K562 (cell line): ENCODE measurements at regions not wholly inside any gene's neighbourhood (a gene's known extent, or its start where the extent isn't known, plus 50 kb on each side); places are given as distances from the start of the nearest gene placed in this dataset.

ENCODE experiments used
- ATAC-seq: fragments of 200-7000 bp; cut with Tn5 transposase; 3 replicates; pipeline ENCODE4 v1.9.1; 2020; ENCODE audit warnings: moderate library complexity
- BruUV-seq: library from RNA; stranded (reverse); fragments of 400-500 nt; replicated peaks from 2 replicates; lab custom pipeline; 2021; lab: Mats Ljungman, UMichigan
- CTCF ChIA-PET: fragments of 300-600 bp; formaldehyde crosslinking; extraction: SDS; loops from one replicate; lab custom pipeline; 2021; ENCODE audit warnings: low intra/inter-chr PET ratio; lab: Yijun Ruan, JAX
- POLR2A ChIA-PET: fragments of 300-600, 350-650 bp; sonication (Branson Sonifier 250); formaldehyde crosslinking; extraction: SDS; loops from one replicate; lab custom pipeline; 2021; ENCODE audit warnings: antibody characterized with exemption, inconsistent platforms; lab: Yijun Ruan, JAX
- DNase-seq, 4 experiments: peaks; one replicate each; pipeline versions ENCODE4 v3.0.0 to v3.0.0-alpha.2; 2011 to 2018; ENCODE audit warnings: low spot score in 3 of 4, mixed read lengths in 3 of 4; ENCODE audit errors: extremely low read depth in 1 of 4
- FAIRE-seq: peaks from 2 replicates; lab custom pipeline; 2011; peaks lifted over from hg19 to GRCh38; lab: Jason Lieb, UNC
- H2AFZ ChIP-seq: 2 replicates; pipeline ENCODE4 v1.6.0; 2011; ENCODE audit warnings: low read depth, low read length, control low read depth, inconsistent platforms
- H3K27ac ChIP-seq: fragments of 200-600 bp; 3 replicates; pipeline ENCODE4 v1.8.0; 2011; ENCODE audit warnings: low read depth, mild to moderate bottlenecking, control low read depth, inconsistent platforms, low read length, moderate library complexity, mixed read lengths; ENCODE audit errors: extremely low read depth
- H3K27me3 ChIP-seq, 2 experiments: fragments of 300-600 bp in 1 of 2; 2 replicates in 1 of 2; 3 replicates in 1 of 2; pipeline versions ENCODE4 v1.6.0 to v1.8.0; 2011; ENCODE audit warnings: inconsistent platforms in 2 of 2, low read length in 2 of 2, mild to moderate bottlenecking in 1 of 2, mixed read lengths in 1 of 2, moderate library complexity in 1 of 2; ENCODE audit not compliant: control insufficient read depth in 2 of 2, insufficient read depth in 2 of 2
- H3K36me3 ChIP-seq: fragments of 300-600 bp; 3 replicates; pipeline ENCODE4 v1.8.0; 2011; ENCODE audit warnings: mild to moderate bottlenecking, low read length, inconsistent platforms; ENCODE audit not compliant: control insufficient read depth, insufficient read depth
- H3K4me1 ChIP-seq, 2 experiments: fragments of 200-600 bp in 1 of 2; replicated peaks in 1 of 2; 2 replicates in 1 of 2; 3 replicates in 1 of 2; pipeline versions ENCODE4 v1.5.1 to v1.8.0; 2011; ENCODE audit warnings: inconsistent platforms in 2 of 2, low read length in 2 of 2, mild to moderate bottlenecking in 1 of 2, mixed read lengths in 1 of 2, moderate library complexity in 1 of 2; ENCODE audit not compliant: control insufficient read depth in 2 of 2, insufficient read depth in 2 of 2
- H3K4me2 ChIP-seq: 2 replicates; pipeline ENCODE4 v1.6.1; 2011; ENCODE audit warnings: low read length, control low read depth, inconsistent platforms, mixed read lengths; ENCODE audit not compliant: insufficient read depth
- H3K4me3 ChIP-seq: fragments of 200-600 bp; sonication (generic), shearing (Covaris generic); 2 replicates; pipeline ENCODE4 v1.5.1; 2016; ENCODE audit warnings: control low read depth, inconsistent platforms
- H3K79me2 ChIP-seq: fragments of 200-600 bp; 3 replicates; pipeline ENCODE4 v1.8.0; 2011; ENCODE audit warnings: low read length, inconsistent platforms; ENCODE audit not compliant: control insufficient read depth, insufficient read depth
- H3K9ac ChIP-seq, 2 experiments: 2 replicates each; pipeline versions ENCODE4 v1.6.0 to v1.6.1; 2011; ENCODE audit warnings: low read depth in 2 of 2, low read length in 2 of 2, control low read depth in 1 of 2, inconsistent platforms in 1 of 2, mild to moderate bottlenecking in 1 of 2, mixed read lengths in 1 of 2; ENCODE audit not compliant: insufficient read depth in 1 of 2
- H3K9me1 ChIP-seq: one replicate; pipeline ENCODE4 v1.6.0; 2011; ENCODE audit warnings: inconsistent platforms, mild to moderate bottlenecking, low read length, moderate library complexity; ENCODE audit not compliant: control insufficient read depth, insufficient read depth
- H3K9me3 ChIP-seq: replicated peaks from 2 replicates; pipeline ENCODE4 v1.5.1; 2011; ENCODE audit warnings: low read depth, low read length, inconsistent platforms; ENCODE audit not compliant: control insufficient read depth, insufficient read depth
- H4K20me1 ChIP-seq: replicated peaks from 2 replicates; pipeline ENCODE4 v1.6.1; 2011; ENCODE audit warnings: low read length, inconsistent platforms, mixed read lengths; ENCODE audit not compliant: control insufficient read depth, insufficient read depth
- GTF2F1 ChIP-seq: IDR thresholded peaks from 2 replicates; pipeline ENCODE4 v1.6.1; 2011; ENCODE audit warnings: low read depth, low read length, improper control_type of control experiment
- NFIC ChIP-seq: fragments of 450-650 bp; IDR thresholded peaks from 2 replicates; pipeline ENCODE4 v1.6.1; 2017; ENCODE audit warnings: mild to moderate bottlenecking, inconsistent platforms
- NR3C1 ChIP-seq: sonication (generic); formaldehyde crosslinking; IDR thresholded peaks from 2 replicates; pipeline ENCODE4 v1.8.1; 2022; ENCODE audit warnings: missing genetic modification reagents
- TOE1 ChIP-seq, 2 experiments: fragments of 450-650 bp in 1 of 2; sonication (generic) in 1 of 2; formaldehyde crosslinking in 1 of 2; IDR thresholded peaks; 2 replicates each; pipeline versions ENCODE4 v1.7.1 to v1.8.0; 2016 to 2022; ENCODE audit warnings: borderline replicate concordance in 2 of 2, mild to moderate bottlenecking in 2 of 2, antibody characterized with exemption in 1 of 2, inconsistent platforms in 1 of 2, low read depth in 1 of 2, missing genetic modification reagents in 1 of 2, moderate library complexity in 1 of 2
- ZBTB7A ChIP-seq: IDR thresholded peaks from 2 replicates; pipeline ENCODE4 v1.6.1; 2011; ENCODE audit warnings: low read depth, mild to moderate bottlenecking, low read length, moderate library complexity, borderline replicate concordance; ENCODE audit not compliant: control insufficient read depth
- ZNF589 ChIP-seq: fragments of 200-800 bp; sonication (Bioruptor generic); IDR thresholded peaks from 2 replicates; pipeline ENCODE4 v1.6.1; 2016; ENCODE audit warnings: low read depth, missing genetic modification characterization, missing compliant biosample characterization
- WGBS: fragments of 100-300 bp; shearing (Covaris generic); methylation state at CpG from one replicate; pipeline ENCODE4 v1.1.6; 2016; ENCODE audit warnings: low coverage, mixed read lengths; ENCODE audit not compliant: insufficient coverage; ENCODE audit errors: missing lambda C conversion rate; 5-methylcytosine and 5-hydroxymethylcytosine counted together
- in situ Hi-C: fragments of 300-500 bp; cut with MboI; formaldehyde crosslinking; loops from 4 replicates; pipeline ENCODE4 v1.15.0; 2018; ENCODE audit warnings: inconsistent platforms, mixed read lengths
- intact Hi-C: fragments of 100-400 bp; cut with micrococcal nuclease; formaldehyde crosslinking; loops from 2 replicates; pipeline ENCODE4 v1.14.2; 2022
- TF ChIP-seq, protein P1 (sequence below): sonication (generic); formaldehyde crosslinking; IDR thresholded peaks from 2 replicates; pipeline ENCODE4 v1.8.0; 2022; ENCODE audit warnings: mild to moderate bottlenecking, missing genetic modification reagents, borderline replicate concordance

DNA sequence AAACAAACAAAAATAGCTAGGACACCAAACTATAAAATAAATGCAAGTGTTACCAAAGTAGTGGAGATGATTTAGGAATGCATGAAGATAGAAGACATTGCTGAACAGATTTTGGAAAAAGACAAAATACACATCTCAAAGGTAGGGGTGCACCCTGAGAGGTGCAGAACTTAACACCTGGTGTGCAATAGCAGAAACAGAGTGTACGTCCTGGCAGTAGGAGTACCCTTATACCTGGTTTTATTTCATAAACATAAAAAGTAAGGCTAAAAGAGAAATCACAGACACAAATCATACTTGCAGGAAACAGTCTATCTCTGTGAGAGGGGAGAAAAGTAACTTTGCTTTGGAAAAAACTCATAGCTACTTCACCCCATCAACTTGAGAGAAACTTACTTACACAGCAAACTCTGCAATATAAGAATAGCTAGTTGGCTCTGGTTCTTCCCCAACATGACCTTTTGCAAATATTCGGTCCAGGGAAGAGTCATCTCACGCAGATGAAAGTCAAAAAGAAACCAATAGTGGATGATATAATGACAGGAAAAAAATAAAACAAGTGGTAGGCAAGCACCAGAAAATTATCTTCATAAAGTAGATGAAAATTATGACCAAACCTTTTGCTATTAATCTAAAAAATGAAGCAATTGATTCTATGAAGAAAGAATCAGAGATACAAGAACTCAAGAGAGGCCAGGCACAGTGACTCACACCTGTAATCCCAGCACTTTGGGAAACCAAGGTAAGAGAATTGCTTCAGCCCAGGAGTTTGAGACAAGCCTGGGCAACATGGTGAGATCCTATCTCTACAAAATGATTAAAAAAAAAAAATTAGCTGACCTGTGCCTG is 108.9 kb upstream of the BNIP2 start (continued):
- TF ChIP-seq, protein P1, sequence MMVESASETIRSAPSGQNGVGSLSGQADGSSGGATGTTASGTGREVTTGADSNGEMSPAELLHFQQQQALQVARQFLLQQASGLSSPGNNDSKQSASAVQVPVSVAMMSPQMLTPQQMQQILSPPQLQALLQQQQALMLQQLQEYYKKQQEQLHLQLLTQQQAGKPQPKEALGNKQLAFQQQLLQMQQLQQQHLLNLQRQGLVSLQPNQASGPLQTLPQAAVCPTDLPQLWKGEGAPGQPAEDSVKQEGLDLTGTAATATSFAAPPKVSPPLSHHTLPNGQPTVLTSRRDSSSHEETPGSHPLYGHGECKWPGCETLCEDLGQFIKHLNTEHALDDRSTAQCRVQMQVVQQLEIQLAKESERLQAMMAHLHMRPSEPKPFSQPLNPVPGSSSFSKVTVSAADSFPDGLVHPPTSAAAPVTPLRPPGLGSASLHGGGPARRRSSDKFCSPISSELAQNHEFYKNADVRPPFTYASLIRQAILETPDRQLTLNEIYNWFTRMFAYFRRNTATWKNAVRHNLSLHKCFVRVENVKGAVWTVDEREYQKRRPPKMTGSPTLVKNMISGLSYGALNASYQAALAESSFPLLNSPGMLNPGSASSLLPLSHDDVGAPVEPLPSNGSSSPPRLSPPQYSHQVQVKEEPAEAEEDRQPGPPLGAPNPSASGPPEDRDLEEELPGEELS (CRISPR knock-in tag), result no peak
- no peak for TF ChIP-seq TOE1 (IDR thresholded peaks at IDR 0.05; ENCODE audit: borderline replicate concordance)
- TF ChIP-seq TOE1 (CRISPR knock-in tag; IDR thresholded peaks at IDR 0.05; ENCODE audit: borderline replicate concordance, low read depth), result no peak
- no peak for TF ChIP-seq GTF2F1
- TF ChIP-seq, all 486 proteins: peak for 0

DNA sequence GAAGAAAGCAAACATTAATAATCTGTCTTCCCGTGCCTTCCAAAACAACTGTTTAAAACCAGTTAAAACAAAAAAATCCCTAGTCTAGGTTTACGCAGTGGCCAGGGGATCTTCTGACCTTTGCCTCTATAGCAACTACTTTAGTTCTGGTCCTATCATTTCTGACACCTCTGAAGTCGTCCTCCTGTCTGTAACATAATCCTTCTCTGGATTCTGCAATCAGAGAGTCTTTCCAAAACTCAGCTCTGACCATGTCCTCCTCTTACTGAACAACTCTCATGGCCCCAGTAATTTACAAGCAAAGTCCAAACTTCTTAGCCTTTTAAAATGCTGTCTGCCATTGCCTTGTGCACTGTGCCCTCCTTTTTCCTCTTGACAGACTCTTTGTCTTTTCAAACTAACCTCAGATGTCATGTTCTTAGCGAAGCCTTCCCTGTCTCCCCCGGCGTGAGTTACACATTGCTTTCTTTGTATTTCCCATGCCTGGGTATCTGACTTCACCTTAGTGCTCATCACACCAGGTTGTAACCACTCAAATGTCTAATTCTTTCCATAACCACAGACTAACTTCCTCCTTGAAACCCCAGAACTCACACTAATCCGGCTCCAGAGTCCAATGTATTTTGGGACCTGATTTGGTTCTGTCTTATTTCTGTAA is 105.2 kb upstream of the BNIP2 start:
- POLR2A ChIA-PET, result no interaction called here
- no peaks in the 10 kb centered on the region for H3K9me1 ChIP-seq
- DNase-seq, result no peak
- no peaks in the 10 kb centered on the region; the same call in 1 of the 2 replicates for H4K20me1 ChIP-seq
- no peak overlapping the region for H3K9ac ChIP-seq
- no peak overlapping the region for H3K4me2 ChIP-seq
- H3K79me2 ChIP-seq, result no peaks in the 10 kb centered on the region
- FAIRE-seq, result no peak
- intact Hi-C loops, result no loop called here
- no TSS peak for BruUV-seq
- H3K4me1 ChIP-seq, result no peaks in the 10 kb centered on the region
- H3K27ac ChIP-seq, result no peak overlapping the region
- no peak overlapping the region for H3K4me3 ChIP-seq
- 2% methylated on average over 7 of the region's 7 CpGs for WGBS
- in situ Hi-C loops, result no loop called here
- H3K9me3 ChIP-seq, result no peaks in the 10 kb centered on the region
- no peaks in the 10 kb centered on the region for H3K36me3 ChIP-seq
- ATAC-seq, result no peak
- H3K27me3 ChIP-seq, result peaks cover 0 to 10% of the 10 kb centered on the region in 2 experiments; a peak in 2 of 5 replicates
- no peak overlapping the region for H2AFZ ChIP-seq
- CTCF ChIA-PET, result no interaction called here
- TF ChIP-seq ZBTB7A (no peak), ZNF589 (no peak), NFIC (no peak), NR3C1 (no peak)
